CD4-positive, alpha-beta T cell treated with Interleukin-21 for 1 hour (primary cell): ENCODE measurements at regions not wholly inside any gene's neighbourhood (a gene's known extent, or its start where the extent isn't known, plus 50 kb on each side); places are given as distances from the start of the nearest gene placed in this dataset.
"Not testable (repeated sequence)": the region's sequence is repeated elsewhere in the genome, so short reads cannot be mapped to it uniquely, and the experiment has no call there.

ENCODE experiments used
- DNase-seq: peaks from one replicate; pipeline ENCODE4 v3.0.0-alpha.2; 2020

DNA sequence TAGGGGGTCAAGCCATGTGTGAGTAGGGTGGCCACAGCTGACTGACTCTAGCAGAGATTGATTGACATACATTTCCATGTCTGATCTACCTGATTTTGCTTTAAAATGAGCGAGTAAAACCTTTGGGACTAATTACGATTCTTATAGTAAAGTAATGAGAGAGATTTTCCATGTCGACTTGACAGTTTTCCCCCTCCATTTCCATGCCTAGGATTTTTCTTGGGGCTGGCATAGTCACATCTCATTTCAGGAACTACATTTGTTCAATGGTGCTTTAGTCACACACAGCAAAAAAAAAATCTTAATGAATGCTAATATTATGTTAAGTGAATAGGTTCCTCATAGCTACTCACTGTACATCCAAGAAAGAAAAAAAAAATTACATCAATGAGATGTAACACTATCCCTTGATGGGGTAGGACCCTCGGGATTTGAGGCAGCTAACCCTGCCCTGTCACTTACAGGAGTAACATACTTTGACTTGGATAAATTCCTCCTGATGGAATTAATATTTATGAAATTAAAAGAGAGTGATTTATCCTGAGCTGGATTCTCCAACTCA is 690.9 kb downstream of the TDRD15 start:
- DNase-seq: no peak

GRCh38 chr2:21818212-21818795 is 694.5 kb downstream of the TDRD15 start:
- no peak for DNase-seq

GRCh38 chr2:21819454-21819853 is 695.7 kb downstream of the TDRD15 start:
- DNase-seq: no peak

DNA sequence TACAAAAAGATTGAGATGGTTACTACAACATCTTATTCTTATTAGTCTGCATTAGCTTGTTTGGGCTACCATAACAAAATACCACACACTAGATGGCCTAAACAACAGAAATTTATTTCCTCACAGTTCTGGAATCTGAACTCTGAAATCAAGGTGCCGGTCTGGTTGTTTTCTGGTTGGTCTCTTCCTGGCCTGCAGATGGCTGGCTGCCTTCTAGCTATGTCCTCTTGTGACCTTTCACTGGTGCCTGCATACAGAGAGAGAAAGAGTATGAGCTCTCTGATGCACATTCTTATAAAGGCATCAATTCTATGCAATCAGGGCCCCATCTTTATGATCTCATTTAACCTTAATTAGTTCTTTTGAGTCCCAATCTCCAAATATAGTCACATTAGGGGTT is 696.5 kb downstream of the TDRD15 start:
- no peak for DNase-seq

- DNase-seq: no peak
These were observed 698.0 kb downstream of the TDRD15 start for GRCh38 chr2:21821672-21822227.

DNA sequence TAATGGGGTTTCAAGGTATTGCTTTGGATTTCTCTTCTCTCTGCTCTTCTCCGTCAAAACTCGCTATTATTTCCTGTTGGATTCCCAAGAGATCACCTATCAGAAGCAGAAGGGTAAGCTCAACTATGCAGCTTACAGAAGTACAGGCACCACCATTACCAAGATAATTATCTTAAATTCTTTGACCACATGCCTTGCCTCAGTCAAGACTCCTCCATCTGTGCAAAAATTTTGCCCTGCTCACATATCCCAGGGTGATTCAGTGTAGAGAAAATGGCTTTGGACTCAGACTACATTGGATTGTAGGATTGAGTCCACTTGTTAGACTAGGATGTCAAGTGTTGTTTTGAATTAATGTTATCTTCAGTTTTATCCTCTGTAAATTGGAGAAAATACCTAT is 698.7 kb downstream of the TDRD15 start:
- DNase-seq: no peak

GRCh38 chr2:21833767-21834166 is 710.0 kb downstream of the TDRD15 start:
- no peak for DNase-seq

DNA sequence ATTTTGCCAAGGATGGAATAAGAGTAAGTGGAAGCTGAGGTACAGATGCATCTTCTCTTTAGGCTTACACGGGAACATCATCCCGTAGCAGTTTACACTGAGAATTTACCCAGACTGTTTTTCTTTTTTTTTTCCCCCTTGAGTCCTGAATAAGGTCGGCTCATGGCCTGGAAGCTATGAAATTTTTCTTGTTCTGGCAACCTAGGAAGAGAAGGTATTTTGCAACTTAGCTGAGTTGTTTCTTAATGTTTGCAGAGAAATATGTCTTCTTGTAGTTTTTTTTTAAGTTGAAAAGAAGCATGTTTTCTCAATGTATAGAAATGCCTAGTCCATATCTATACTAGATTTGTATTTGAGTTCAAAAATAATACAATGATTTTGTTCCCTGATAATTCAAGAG is 712.5 kb downstream of the TDRD15 start:
- DNase-seq: no peak

DNA sequence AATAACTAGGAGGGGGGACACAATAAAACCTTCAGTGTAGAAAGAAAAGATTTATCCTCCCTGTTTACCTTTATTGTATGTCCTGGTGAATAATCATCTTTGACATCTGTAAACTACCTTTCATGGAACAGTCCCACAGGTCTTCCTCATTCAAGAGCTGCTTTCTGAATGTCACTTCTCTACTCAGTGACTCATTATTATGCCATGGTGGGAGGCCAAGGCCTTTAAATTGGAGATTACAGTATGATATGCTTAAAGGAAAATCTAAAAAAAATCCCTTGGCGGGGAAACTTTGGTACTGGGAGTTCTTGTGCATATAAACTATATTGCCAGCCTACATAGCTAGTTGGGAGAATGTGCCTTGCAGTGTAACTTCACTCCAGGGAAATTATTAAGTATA is 713.0 kb downstream of the TDRD15 start:
- DNase-seq: no peak

DNA sequence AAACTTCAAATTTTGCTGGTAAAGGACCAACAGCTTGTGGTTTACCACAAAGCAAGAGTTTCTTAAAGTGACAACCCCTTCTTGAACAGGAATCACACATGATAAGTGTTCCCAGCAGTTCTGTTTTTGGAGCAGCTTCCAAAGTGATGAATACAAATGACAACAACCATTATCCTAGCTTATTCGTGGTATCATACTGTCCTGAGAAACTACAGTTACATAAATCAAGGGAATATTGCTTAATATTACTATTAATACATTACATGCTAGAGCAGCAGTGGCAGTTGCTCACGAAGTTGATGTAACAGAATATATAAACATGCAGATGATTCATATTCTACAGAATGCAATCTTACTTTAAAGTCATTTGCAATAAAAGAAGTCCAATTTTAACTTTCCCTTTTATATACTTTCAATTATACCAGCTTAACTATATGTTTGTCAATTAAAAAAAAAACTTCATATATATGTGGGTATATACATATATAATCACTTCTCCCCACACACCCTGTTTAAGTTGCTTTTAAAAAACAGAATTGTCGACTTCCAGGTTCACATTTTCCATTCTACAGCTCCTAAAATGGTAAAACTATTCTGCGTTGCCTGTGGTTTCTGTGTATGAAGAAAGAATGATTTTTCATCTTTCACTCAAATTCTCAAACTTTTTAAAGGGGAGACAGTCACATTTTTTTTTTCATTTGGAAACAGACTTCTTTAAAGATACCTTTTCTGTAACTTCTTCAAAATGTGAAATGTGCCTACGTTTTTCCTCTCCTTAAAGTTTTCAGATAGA is 713.6 kb downstream of the TDRD15 start:
- DNase-seq: no peak

DNA sequence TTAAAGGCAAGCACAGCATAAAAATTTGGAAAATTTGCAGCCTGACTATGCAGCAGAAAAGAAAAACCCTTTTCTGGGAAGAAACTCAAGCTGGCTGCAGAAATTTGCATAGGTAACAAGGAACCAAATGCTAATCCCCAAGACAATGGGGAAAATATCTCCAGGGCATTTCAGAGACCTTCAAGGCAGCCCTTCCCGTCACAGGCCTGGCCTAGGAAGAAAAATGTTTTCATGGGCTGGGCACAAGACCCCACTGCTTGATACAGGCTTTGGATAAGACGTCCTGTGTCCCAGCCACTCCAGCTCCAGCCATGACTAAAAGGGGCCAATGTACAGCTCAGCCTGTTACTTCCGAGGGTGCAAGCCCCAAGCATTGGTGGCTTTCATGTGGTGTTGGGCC is 717.6 kb downstream of the TDRD15 start:
- DNase-seq: no peak

- DNase-seq: not testable (repeated sequence)
These were observed 726.6 kb downstream of the TDRD15 start for GRCh38 chr2:21850367-21850766.

GRCh38 chr2:21854938-21855337 is 731.2 kb downstream of the TDRD15 start:
- no peak for DNase-seq

- no peak for DNase-seq
These were observed 732.9 kb downstream of the TDRD15 start for GRCh38 chr2:21856708-21857107.

DNA sequence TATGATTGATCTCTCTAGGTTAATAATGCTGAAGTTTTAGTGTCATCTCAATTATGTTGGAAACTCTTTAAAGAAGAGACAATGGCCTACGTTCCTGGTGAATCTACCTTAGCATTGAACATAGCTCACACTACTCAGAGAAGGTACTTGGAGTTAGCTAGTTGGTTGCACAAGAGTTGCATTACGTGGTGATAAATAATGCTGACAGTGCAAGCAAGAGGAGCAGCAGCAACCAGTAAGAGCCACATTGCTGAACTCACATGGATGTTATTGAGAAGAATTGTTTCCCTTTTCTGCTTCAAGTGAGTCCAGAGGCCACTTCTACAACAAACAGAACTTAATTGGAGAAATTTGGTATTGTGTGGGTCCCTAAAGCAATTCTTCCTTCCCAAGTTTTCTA is 737.1 kb downstream of the TDRD15 start:
- no peak for DNase-seq

- no peak for DNase-seq
These were observed 742.5 kb downstream of the TDRD15 start for GRCh38 chr2:21866316-21866715.

DNA sequence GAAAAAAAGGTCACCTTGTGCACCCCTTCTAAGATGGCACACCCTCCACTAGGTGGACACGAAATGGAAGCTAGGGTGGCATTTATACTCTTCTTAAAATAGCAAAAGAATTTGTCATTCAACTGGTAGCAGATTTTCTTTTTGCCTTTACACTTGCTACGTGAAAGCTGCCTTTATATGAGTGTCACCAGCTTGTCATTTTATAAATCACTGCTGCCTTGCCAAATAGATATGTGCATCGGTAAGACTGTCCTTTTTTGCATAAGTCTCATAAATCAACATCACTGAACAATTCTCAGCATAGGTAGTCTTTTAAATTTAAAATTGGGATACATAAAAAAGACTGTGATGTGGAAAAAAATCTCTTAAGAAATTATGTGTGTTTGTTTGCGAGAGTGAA is 764.1 kb downstream of the TDRD15 start:
- DNase-seq: no peak

DNA sequence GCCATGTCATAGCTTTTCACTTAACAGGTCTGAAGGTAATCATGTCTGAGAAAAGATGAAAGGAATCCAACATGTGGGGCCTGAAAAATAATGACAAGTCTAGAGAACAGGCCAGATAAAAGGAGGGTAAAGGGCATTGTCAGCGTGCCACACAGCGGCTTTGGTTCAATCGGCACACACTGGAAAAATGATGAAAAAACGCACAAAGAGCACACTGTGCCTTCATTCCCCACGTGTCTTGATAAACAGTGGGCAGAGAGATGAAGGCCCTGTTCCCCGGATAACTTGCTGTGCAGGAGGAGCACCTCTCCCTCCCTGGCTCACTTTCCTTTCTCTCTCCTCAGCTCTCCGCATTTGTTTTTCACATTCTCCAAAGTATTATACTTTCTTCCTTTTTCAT is 766.3 kb downstream of the TDRD15 start:
- no peak for DNase-seq

DNA sequence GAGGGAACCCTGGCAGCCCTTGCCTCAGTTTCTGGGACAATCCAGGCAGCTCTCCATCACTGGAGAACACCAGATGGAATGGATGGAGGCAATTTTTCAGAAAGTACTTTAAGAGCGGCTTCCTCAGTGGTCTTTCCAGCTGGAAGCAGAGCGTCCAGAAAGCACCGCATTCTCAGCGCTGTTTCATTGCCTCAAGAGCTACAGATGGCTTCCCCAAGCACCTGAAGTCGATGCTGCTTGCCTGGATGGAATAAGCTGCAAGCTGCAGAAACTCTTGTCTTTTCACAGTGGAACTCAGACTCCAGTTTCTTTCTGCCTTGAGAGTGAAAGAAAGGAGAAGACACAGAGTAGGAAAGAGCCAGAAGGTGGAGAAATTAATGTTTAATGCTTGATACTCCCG is 766.9 kb downstream of the TDRD15 start:
- no peak for DNase-seq

GRCh38 chr2:21891191-21891590 is 767.4 kb downstream of the TDRD15 start:
- DNase-seq: no peak

DNA sequence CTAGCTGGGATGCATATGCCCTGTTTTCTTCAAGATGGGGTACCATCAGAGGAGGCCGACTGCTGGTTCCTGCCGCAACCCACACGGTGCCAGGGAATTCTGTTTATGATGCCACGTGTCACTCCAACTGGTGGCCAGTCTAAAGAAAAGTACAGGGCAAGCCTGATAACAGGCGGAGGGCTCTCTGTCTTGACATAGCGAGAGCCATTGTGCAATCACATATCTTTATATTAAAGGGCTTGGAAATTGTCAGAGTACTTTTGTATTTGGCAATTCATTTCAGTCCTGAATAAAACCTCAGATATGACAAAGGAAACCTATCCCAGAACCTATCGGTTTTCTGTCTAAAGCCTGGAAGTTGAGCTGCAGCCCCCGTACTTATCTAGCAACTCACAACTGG is 768.4 kb downstream of the TDRD15 start:
- DNase-seq: no peak

DNA sequence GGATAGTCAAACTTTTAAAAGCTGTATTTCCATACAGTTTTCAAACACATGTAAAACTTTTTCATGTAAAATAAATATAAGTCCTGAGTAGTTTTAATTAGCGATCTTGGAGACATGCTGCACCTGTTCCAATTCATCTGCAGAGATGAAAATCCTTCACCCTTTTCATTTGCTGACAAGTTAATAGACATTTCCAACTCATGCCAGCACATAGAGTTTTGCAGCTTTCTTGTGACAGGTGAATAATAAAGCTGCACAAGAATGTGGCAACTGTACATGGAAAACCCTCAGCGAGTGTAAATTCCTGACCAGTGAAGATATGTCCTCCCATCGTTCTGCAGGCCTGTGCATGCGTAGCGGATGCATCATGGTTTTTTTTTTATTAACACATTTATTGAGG is 771.4 kb downstream of the TDRD15 start:
- DNase-seq: no peak

- DNase-seq: not testable (repeated sequence)
These were observed 785.1 kb downstream of the TDRD15 start for GRCh38 chr2:21908712-21909380.
